ENCODE measurements at regions not wholly inside any gene's neighbourhood (a gene's known extent, or its start where the extent isn't known, plus 50 kb on each side); places are given as distances from the start of the nearest gene placed in this dataset.

- no peak overlapping the region for H3K27ac Mint-ChIP-seq
- H3K4me1 Mint-ChIP-seq = peaks cover 0 to 4% of the 10 kb centered on the region in 2 donors
- H3K4me3 Mint-ChIP-seq = no peak overlapping the region
- peaks cover 1 to 4% of the 10 kb centered on the region in 2 donors for H3K9me3 Mint-ChIP-seq
- H3K36me3 Mint-ChIP-seq = no peaks in the 10 kb centered on the region
- H3K27me3 Mint-ChIP-seq = peaks cover 25 to 27% of the 10 kb centered on the region in 2 donors
- no peak for ATAC-seq (replicated peaks)
- no peak for DNase-seq
These were observed 95.5 kb upstream of the AFDN start for GRCh38 chr6:167731216-167731615.

- ATAC-seq (replicated peaks) = no peak
- Mint-ChIP-seq H3K4me3 (no peak overlapping the region), H3K27ac (no peak overlapping the region), H3K9me3 (peaks cover 1 to 4% of the 10 kb centered on the region in 2 donors), H3K27me3 (peaks cover 25 to 32% of the 10 kb centered on the region in 2 donors), H3K36me3 (no peaks in the 10 kb centered on the region), H3K4me1 (peaks cover 0 to 4% of the 10 kb centered on the region in 2 donors)
- no peak for DNase-seq
These were observed 94.8 kb upstream of the AFDN start for GRCh38 chr6:167731731-167732422.

GRCh38 chr6:167733740-167734661 lies 92.7 kb upstream of the AFDN start:
- peaks cover 1 to 4% of the 10 kb centered on the region in 2 donors for H3K9me3 Mint-ChIP-seq
- H3K4me1 Mint-ChIP-seq = peaks cover 0 to 4% of the 10 kb centered on the region in 2 donors
- ATAC-seq (replicated peaks) = no peak
- H3K4me3 Mint-ChIP-seq = no peak overlapping the region
- peaks cover 29 to 32% of the 10 kb centered on the region in 2 donors for H3K27me3 Mint-ChIP-seq
- no peak overlapping the region for H3K27ac Mint-ChIP-seq
- no peak for DNase-seq
- H3K36me3 Mint-ChIP-seq = no peaks in the 10 kb centered on the region

- H3K4me1 Mint-ChIP-seq = peaks cover 0 to 4% of the 10 kb centered on the region in 2 donors
- no peak overlapping the region for H3K4me3 Mint-ChIP-seq
- H3K27ac Mint-ChIP-seq = no peak overlapping the region
- peaks cover 29 to 32% of the 10 kb centered on the region in 2 donors for H3K27me3 Mint-ChIP-seq
- peaks cover 1 to 4% of the 10 kb centered on the region in 2 donors for H3K9me3 Mint-ChIP-seq
- H3K36me3 Mint-ChIP-seq = no peaks in the 10 kb centered on the region
- ATAC-seq (replicated peaks) (no peak), DNase-seq (no peak)
These were observed 92.0 kb upstream of the AFDN start for GRCh38 chr6:167734662-167735083.

- no peak for DNase-seq
- H3K4me1 Mint-ChIP-seq = peaks cover 0 to 4% of the 10 kb centered on the region in 2 donors
- no peak overlapping the region for H3K27ac Mint-ChIP-seq
- H3K27me3 Mint-ChIP-seq = peaks cover 28 to 30% of the 10 kb centered on the region in 2 donors
- no peak overlapping the region for H3K4me3 Mint-ChIP-seq
- peaks cover 1 to 4% of the 10 kb centered on the region in 2 donors for H3K9me3 Mint-ChIP-seq
- ATAC-seq (replicated peaks) = no peak
- no peaks in the 10 kb centered on the region for H3K36me3 Mint-ChIP-seq
These were observed 91.4 kb upstream of the AFDN start for GRCh38 chr6:167735084-167735950.

GRCh38 chr6:167735951-167736288 lies 90.8 kb upstream of the AFDN start:
- Mint-ChIP-seq H3K27me3 (peaks cover 25 to 27% of the 10 kb centered on the region in 2 donors), H3K27ac (no peak overlapping the region), H3K4me1 (peaks cover 0 to 4% of the 10 kb centered on the region in 2 donors), H3K36me3 (no peaks in the 10 kb centered on the region), H3K4me3 (no peak overlapping the region), H3K9me3 (peaks cover 1 to 4% of the 10 kb centered on the region in 2 donors)
- DNase-seq (no peak), ATAC-seq (replicated peaks) (no peak)

- Mint-ChIP-seq H3K27me3 (peaks cover 25 to 27% of the 10 kb centered on the region in 2 donors), H3K36me3 (no peaks in the 10 kb centered on the region)
These were observed 90.1 kb upstream of the AFDN start for GRCh38 chr6:167736486-167737204.

GRCh38 chr6:167737205-167737830 lies 89.4 kb upstream of the AFDN start:
- Mint-ChIP-seq H3K4me1 (peaks cover 0 to 4% of the 10 kb centered on the region in 2 donors), H3K9me3 (peaks cover 1 to 4% of the 10 kb centered on the region in 2 donors), H3K36me3 (no peaks in the 10 kb centered on the region), H3K27me3 (peaks cover 25 to 27% of the 10 kb centered on the region in 2 donors), H3K4me3 (no peak overlapping the region), H3K27ac (no peak overlapping the region)
- ATAC-seq (replicated peaks) (no peak), DNase-seq (no peak)

More at GRCh38 chr6:167736486-167737204, 90.1 kb upstream of the AFDN start:
- H3K27ac Mint-ChIP-seq = no peak overlapping the region
- no peak overlapping the region for H3K4me3 Mint-ChIP-seq
- H3K9me3 Mint-ChIP-seq = peaks cover 1 to 4% of the 10 kb centered on the region in 2 donors
- H3K4me1 Mint-ChIP-seq = peaks cover 0 to 4% of the 10 kb centered on the region in 2 donors
- ATAC-seq (replicated peaks) (no peak), DNase-seq (no peak)

- no peak for ATAC-seq (replicated peaks)
- Mint-ChIP-seq H3K27ac (no peak overlapping the region), H3K36me3 (no peaks in the 10 kb centered on the region), H3K27me3 (peaks cover 22 to 30% of the 10 kb centered on the region in 2 donors), H3K9me3 (peaks cover 1 to 3% of the 10 kb centered on the region in 2 donors), H3K4me1 (peaks cover 0 to 6% of the 10 kb centered on the region in 2 donors), H3K4me3 (no peak overlapping the region)
- DNase-seq = no peak
These were observed 88.3 kb upstream of the AFDN start for GRCh38 chr6:167738386-167738785.

- Mint-ChIP-seq H3K27ac (no peak overlapping the region), H3K4me3 (no peak overlapping the region), H3K27me3 (peaks cover 18 to 26% of the 10 kb centered on the region in 2 donors), H3K36me3 (no peaks in the 10 kb centered on the region), H3K9me3 (no peaks in the 10 kb centered on the region), H3K4me1 (peaks cover 0 to 6% of the 10 kb centered on the region in 2 donors)
- no peak for ATAC-seq (replicated peaks)
- DNase-seq = no peak
These were observed 86.8 kb upstream of the AFDN start for GRCh38 chr6:167739721-167740475.

GRCh38 chr6:167742719-167743303 lies 83.9 kb upstream of the AFDN start:
- Mint-ChIP-seq H3K9me3 (no peaks in the 10 kb centered on the region), H3K4me3 (no peak overlapping the region), H3K27ac (no peak overlapping the region), H3K36me3 (no peaks in the 10 kb centered on the region), H3K4me1 (peaks cover 0 to 2% of the 10 kb centered on the region in 2 donors), H3K27me3 (peaks cover 3 to 13% of the 10 kb centered on the region in 2 donors)
- ATAC-seq (replicated peaks) (peak; percentile 57 to 63), DNase-seq (no peak)

Measured in stimulated activated naive B cell treated with anti-CD40 and anti-IgM and Interleukin-4, amounts not matched to agents 10 μg/mL and 1 μg/mL and 100 μg/mL, for 72 hours (primary cell).